B cell (primary cell): ENCODE measurements at regions not wholly inside any gene's neighbourhood (a gene's known extent, or its start where the extent isn't known, plus 50 kb on each side); places are given as distances from the start of the nearest gene placed in this dataset.

Experiments
- CTCF ChIP-seq: fragments of 200-600 bp; IDR thresholded peaks from one replicate; pipeline ENCODE4 v1.8.0; 2022; ENCODE audit warnings: antibody characterized with exemption, mild to moderate bottlenecking
- EZH2 ChIP-seq: IDR thresholded peaks from 2 replicates; pipeline ENCODE4 v1.6.1; 2012; ENCODE audit warnings: borderline replicate concordance, low read depth, mild to moderate bottlenecking, moderate library complexity, low read length; ENCODE audit not compliant: insufficient read depth, poor library complexity, severe bottlenecking

GRCh38 chr3:103089758-103090157, 654.9 kb downstream of the ZPLD1 start:
- no peak for TF ChIP-seq CTCF
- TF ChIP-seq EZH2: no peak
